ENCODE measurements at regions not wholly inside any gene's neighbourhood (a gene's known extent, or its start where the extent isn't known, plus 50 kb on each side); places are given as distances from the start of the nearest gene placed in this dataset.
A peak's percentile ranks its signal among the peaks of the same experiment; 100 is the strongest.

DNA sequence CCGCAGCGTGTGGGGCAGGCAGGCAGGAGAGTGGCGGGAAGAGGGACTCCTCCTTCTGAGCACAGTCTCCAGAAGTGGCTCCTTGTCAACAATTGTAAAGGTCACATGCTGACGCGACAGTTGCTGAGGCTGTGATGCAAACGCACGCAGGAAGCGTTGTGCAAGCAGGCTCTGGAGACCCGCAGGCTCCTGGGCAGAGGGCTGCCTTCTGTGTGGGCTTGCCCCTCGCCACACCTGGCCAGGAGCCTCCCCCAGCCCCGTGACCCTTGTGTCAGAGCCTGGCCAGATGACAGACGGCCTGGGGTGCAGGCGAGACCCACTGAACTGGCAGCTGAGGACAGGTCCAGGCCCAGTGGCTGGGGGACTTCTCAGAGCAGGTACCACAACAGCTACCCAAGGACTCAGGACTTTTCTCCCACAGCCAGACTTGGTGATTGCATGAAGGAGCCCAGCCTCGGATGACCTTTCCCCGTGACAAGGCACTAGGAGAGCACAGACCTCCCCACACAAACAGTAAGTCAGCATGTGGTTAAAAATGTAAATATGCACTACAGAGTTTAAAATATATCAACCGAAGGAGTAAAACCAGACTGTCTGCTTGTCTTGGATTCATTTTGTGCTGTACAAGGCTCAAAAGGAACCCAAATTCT is 222.1 kb upstream of the RREB1 start (continued):
- TF ChIP-seq, protein P1, sequence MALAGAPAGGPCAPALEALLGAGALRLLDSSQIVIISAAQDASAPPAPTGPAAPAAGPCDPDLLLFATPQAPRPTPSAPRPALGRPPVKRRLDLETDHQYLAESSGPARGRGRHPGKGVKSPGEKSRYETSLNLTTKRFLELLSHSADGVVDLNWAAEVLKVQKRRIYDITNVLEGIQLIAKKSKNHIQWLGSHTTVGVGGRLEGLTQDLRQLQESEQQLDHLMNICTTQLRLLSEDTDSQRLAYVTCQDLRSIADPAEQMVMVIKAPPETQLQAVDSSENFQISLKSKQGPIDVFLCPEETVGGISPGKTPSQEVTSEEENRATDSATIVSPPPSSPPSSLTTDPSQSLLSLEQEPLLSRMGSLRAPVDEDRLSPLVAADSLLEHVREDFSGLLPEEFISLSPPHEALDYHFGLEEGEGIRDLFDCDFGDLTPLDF (CRISPR knock-in tag; IDR thresholded peaks at IDR 0.05) = no peak
- TF ChIP-seq ESRRA (IDR thresholded peaks at IDR 0.05; ENCODE audit: borderline replicate concordance, low read depth) = peak; percentile 32; the same call in 1 of the 2 replicates
- TF ChIP-seq, protein P2, sequence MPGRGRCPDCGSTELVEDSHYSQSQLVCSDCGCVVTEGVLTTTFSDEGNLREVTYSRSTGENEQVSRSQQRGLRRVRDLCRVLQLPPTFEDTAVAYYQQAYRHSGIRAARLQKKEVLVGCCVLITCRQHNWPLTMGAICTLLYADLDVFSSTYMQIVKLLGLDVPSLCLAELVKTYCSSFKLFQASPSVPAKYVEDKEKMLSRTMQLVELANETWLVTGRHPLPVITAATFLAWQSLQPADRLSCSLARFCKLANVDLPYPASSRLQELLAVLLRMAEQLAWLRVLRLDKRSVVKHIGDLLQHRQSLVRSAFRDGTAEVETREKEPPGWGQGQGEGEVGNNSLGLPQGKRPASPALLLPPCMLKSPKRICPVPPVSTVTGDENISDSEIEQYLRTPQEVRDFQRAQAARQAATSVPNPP (IDR thresholded peaks at IDR 0.05; ENCODE audit: borderline replicate concordance, insufficient read depth, insufficient read length) = no peak
- no peak for TF ChIP-seq STAT5A (IDR thresholded peaks at IDR 0.05; ENCODE audit: borderline replicate concordance, low read length)
- TF ChIP-seq, protein P3, sequence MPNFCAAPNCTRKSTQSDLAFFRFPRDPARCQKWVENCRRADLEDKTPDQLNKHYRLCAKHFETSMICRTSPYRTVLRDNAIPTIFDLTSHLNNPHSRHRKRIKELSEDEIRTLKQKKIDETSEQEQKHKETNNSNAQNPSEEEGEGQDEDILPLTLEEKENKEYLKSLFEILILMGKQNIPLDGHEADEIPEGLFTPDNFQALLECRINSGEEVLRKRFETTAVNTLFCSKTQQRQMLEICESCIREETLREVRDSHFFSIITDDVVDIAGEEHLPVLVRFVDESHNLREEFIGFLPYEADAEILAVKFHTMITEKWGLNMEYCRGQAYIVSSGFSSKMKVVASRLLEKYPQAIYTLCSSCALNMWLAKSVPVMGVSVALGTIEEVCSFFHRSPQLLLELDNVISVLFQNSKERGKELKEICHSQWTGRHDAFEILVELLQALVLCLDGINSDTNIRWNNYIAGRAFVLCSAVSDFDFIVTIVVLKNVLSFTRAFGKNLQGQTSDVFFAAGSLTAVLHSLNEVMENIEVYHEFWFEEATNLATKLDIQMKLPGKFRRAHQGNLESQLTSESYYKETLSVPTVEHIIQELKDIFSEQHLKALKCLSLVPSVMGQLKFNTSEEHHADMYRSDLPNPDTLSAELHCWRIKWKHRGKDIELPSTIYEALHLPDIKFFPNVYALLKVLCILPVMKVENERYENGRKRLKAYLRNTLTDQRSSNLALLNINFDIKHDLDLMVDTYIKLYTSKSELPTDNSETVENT (CRISPR knock-in tag; IDR thresholded peaks at IDR 0.05) = 0 out of 2 replicates have a peak, but pooled peaks have one; percentile 25
- peak; percentile 50; the same call in 1 of the 2 replicates for TF ChIP-seq RBFOX2 (IDR thresholded peaks at IDR 0.05; ENCODE audit: low read depth, low read length)
- peak; percentile 4; the same call in 1 of the 2 replicates for TF ChIP-seq NFE2 (IDR thresholded peaks at IDR 0.05; ENCODE audit: low read depth)
- no peak for TF ChIP-seq RBM14 (IDR thresholded peaks at IDR 0.05; ENCODE audit: borderline replicate concordance, insufficient read depth, low read depth, low read length)
- TF ChIP-seq, protein P4, sequence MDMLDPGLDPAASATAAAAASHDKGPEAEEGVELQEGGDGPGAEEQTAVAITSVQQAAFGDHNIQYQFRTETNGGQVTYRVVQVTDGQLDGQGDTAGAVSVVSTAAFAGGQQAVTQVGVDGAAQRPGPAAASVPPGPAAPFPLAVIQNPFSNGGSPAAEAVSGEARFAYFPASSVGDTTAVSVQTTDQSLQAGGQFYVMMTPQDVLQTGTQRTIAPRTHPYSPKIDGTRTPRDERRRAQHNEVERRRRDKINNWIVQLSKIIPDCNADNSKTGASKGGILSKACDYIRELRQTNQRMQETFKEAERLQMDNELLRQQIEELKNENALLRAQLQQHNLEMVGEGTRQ (CRISPR knock-in tag; IDR thresholded peaks at IDR 0.05) = peak; percentile 59
- peak; percentile 74; the same call in 1 of the 2 replicates for TF ChIP-seq CEBPG (CRISPR knock-in tag; IDR thresholded peaks at IDR 0.05)
- TF ChIP-seq CEBPG (tag; conservative IDR thresholded peaks at IDR 0.05 in 1 of 2, IDR thresholded peaks at IDR 0.05 in 1 of 2) = peak; percentile 70 to 90
- TF ChIP-seq CEBPB (tag; IDR thresholded peaks at IDR 0.05) = peak; percentile 93
- peak in 1 of 2 experiments; percentile 29; a peak in 1 of 4 replicates for TF ChIP-seq MAZ (CRISPR knock-in tag; conservative IDR thresholded peaks at IDR 0.05 in 1 of 2, IDR thresholded peaks at IDR 0.05 in 1 of 2)
- TF ChIP-seq, protein P5, sequence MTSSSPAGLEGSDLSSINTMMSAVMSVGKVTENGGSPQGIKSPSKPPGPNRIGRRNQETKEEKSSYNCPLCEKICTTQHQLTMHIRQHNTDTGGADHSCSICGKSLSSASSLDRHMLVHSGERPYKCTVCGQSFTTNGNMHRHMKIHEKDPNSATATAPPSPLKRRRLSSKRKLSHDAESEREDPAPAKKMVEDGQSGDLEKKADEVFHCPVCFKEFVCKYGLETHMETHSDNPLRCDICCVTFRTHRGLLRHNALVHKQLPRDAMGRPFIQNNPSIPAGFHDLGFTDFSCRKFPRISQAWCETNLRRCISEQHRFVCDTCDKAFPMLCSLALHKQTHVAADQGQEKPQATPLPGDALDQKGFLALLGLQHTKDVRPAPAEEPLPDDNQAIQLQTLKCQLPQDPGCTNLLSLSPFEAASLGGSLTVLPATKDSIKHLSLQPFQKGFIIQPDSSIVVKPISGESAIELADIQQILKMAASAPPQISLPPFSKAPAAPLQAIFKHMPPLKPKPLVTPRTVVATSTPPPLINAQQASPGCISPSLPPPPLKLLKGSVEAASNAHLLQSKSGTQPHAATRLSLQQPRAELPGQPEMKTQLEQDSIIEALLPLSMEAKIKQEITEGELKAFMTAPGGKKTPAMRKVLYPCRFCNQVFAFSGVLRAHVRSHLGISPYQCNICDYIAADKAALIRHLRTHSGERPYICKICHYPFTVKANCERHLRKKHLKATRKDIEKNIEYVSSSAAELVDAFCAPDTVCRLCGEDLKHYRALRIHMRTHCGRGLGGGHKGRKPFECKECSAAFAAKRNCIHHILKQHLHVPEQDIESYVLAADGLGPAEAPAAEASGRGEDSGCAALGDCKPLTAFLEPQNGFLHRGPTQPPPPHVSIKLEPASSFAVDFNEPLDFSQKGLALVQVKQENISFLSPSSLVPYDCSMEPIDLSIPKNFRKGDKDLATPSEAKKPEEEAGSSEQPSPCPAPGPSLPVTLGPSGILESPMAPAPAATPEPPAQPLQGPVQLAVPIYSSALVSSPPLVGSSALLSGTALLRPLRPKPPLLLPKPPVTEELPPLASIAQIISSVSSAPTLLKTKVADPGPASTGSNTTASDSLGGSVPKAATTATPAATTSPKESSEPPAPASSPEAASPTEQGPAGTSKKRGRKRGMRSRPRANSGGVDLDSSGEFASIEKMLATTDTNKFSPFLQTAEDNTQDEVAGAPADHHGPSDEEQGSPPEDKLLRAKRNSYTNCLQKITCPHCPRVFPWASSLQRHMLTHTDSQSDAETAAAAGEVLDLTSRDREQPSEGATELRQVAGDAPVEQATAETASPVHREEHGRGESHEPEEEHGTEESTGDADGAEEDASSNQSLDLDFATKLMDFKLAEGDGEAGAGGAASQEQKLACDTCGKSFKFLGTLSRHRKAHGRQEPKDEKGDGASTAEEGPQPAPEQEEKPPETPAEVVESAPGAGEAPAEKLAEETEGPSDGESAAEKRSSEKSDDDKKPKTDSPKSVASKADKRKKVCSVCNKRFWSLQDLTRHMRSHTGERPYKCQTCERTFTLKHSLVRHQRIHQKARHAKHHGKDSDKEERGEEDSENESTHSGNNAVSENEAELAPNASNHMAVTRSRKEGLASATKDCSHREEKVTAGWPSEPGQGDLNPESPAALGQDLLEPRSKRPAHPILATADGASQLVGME (CRISPR knock-in tag; IDR thresholded peaks at IDR 0.05) = 0 out of 2 replicates have a peak, but pooled peaks have one; percentile 47
- 0 out of 4 replicates have a peak, but pooled peaks of 1 of the 2 experiments have one; percentile 15 for TF ChIP-seq HDAC1 (IDR thresholded peaks at IDR 0.05)

Measured in K562 (cell line).